IPS DF 4.7 (cell line): ENCODE measurements at regions not wholly inside any gene's neighbourhood (a gene's known extent, or its start where the extent isn't known, plus 50 kb on each side); places are given as distances from the start of the nearest gene placed in this dataset.

Source experiments
- DNase-seq: peaks from one replicate; pipeline ENCODE4 v3.0.0-alpha.2; 2013; ENCODE audit warnings: low spot score; ENCODE audit errors: extremely low read depth

GRCh38 chr7:27299861-27300260, 57.3 kb downstream of the EVX1 start:
- no peak for DNase-seq

- DNase-seq: no peak
Observed at GRCh38 chr7:27300421-27300820, 57.8 kb downstream of the EVX1 start.

- DNase-seq: no peak
Observed at GRCh38 chr7:27302590-27302989, 60.0 kb downstream of the EVX1 start.

GRCh38 chr7:27303026-27303425, 60.4 kb downstream of the EVX1 start:
- no peak for DNase-seq

GRCh38 chr7:27305854-27306253, 63.3 kb downstream of the EVX1 start:
- no peak for DNase-seq

- DNase-seq: no peak
Observed at GRCh38 chr7:27312820-27313219, 70.2 kb downstream of the EVX1 start.

- no peak for DNase-seq
Observed at GRCh38 chr7:27314111-27314510, 71.5 kb downstream of the EVX1 start.

- no peak for DNase-seq
Observed at GRCh38 chr7:27315066-27315465, 72.5 kb downstream of the EVX1 start.

GRCh38 chr7:27316311-27316710, 73.7 kb downstream of the EVX1 start:
- DNase-seq: no peak

GRCh38 chr7:27324246-27324645, 81.6 kb downstream of the EVX1 start:
- DNase-seq: no peak

GRCh38 chr7:27329909-27330308, 87.3 kb downstream of the EVX1 start:
- no peak for DNase-seq

GRCh38 chr7:27339478-27339877, 96.9 kb downstream of the EVX1 start:
- DNase-seq: no peak

GRCh38 chr7:27344471-27344870, 101.9 kb downstream of the EVX1 start:
- no peak for DNase-seq

GRCh38 chr7:27345164-27345887, 102.7 kb downstream of the EVX1 start:
- DNase-seq: no peak

GRCh38 chr7:27345997-27346396, 103.4 kb downstream of the EVX1 start:
- no peak for DNase-seq

- no peak for DNase-seq
Observed at GRCh38 chr7:27346531-27347275, 104.1 kb downstream of the EVX1 start.

- DNase-seq: no peak
Observed at GRCh38 chr7:27347276-27347640, 104.7 kb downstream of the EVX1 start.

- DNase-seq: no peak
Observed at GRCh38 chr7:27349621-27350020, 107.0 kb downstream of the EVX1 start.

- DNase-seq: no peak
Observed at GRCh38 chr7:27351137-27351536, 108.5 kb downstream of the EVX1 start.

- DNase-seq: no peak
Observed at GRCh38 chr7:27351786-27352185, 109.2 kb downstream of the EVX1 start.

GRCh38 chr7:27359181-27360125, 116.9 kb downstream of the EVX1 start:
- DNase-seq: no peak

GRCh38 chr7:27361522-27361921, 118.9 kb downstream of the EVX1 start:
- no peak for DNase-seq
